Upper lobe of left lung (tissue), 4 donors: ENCODE measurements at regions not wholly inside any gene's neighbourhood (a gene's known extent, or its start where the extent isn't known, plus 50 kb on each side); places are given as distances from the start of the nearest gene placed in this dataset.

Experiments used
- POLR2A ChIP-seq, 4 donors: fragments of 450-650 bp; IDR thresholded peaks; one replicate each; pipeline ENCODE4 v1.5.1; 2016 to 2017; ENCODE audit warnings: antibody characterized with exemption in 4 of 4, mild to moderate bottlenecking in 2 of 4
- POLR2AphosphoS5 ChIP-seq, 2 donors: sonication (generic); formaldehyde crosslinking; IDR thresholded peaks; one replicate each; pipeline ENCODE4 v1.5.1; 2017; ENCODE audit warnings: antibody characterized with exemption in 2 of 2
- TF ChIP-seq, protein P1 (sequence below), 6 experiments: fragments of 450-650 bp in 4 of 6; fragments of 200-600 bp in 2 of 6; sonication (generic) in 2 of 6; IDR thresholded peaks; one replicate each; pipeline ENCODE4 v1.5.1; 2016 to 2019; ENCODE audit warnings: antibody characterized with exemption in 6 of 6

DNA sequence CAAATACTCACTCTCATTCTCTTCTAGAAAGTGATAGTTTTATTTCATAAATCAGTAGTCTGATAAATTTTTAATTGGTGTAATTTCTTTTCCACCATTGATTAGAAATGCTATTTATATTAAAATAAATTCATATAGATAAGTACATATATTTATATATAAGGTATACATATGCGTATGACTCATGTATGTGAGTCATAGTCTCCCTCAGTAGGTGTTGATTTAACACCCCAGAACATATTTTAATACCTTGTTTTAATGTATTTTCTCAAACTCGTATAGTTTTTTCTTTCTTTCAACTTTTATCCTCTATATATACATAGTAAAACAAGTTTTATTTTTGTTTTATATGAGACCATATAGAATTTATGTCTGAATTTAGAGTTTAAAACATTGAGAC is 130.4 kb downstream of the PLG start:
- TF ChIP-seq, protein P1, sequence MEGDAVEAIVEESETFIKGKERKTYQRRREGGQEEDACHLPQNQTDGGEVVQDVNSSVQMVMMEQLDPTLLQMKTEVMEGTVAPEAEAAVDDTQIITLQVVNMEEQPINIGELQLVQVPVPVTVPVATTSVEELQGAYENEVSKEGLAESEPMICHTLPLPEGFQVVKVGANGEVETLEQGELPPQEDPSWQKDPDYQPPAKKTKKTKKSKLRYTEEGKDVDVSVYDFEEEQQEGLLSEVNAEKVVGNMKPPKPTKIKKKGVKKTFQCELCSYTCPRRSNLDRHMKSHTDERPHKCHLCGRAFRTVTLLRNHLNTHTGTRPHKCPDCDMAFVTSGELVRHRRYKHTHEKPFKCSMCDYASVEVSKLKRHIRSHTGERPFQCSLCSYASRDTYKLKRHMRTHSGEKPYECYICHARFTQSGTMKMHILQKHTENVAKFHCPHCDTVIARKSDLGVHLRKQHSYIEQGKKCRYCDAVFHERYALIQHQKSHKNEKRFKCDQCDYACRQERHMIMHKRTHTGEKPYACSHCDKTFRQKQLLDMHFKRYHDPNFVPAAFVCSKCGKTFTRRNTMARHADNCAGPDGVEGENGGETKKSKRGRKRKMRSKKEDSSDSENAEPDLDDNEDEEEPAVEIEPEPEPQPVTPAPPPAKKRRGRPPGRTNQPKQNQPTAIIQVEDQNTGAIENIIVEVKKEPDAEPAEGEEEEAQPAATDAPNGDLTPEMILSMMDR (IDR thresholded peaks at IDR 0.05), result no peak
- TF ChIP-seq POLR2A (IDR thresholded peaks at IDR 0.05) (no peak), POLR2AphosphoS5 (IDR thresholded peaks at IDR 0.05) (no peak)
